ENCODE measurements at regions not wholly inside any gene's neighbourhood (a gene's known extent, or its start where the extent isn't known, plus 50 kb on each side); places are given as distances from the start of the nearest gene placed in this dataset.

GRCh38 chr13:73477441-73477840 is 418.6 kb downstream of the KLF5 start:
- intact Hi-C loops (cut with micrococcal nuclease; ENCODE audit: unreplicated experiment), result no loop called here
- ChIA-PET CTCF (ENCODE audit: unreplicated experiment) (no interaction called here), POLR2A (interaction anchor here (0.5 to 0.6 kb wide), 2 partner anchors 48 to 207 kb away, joined by 3 read pairs; no protein-coding TSS in a partner anchor)
- no peak overlapping the region for H3K4me2 ChIP-seq (ENCODE audit: low read length)
- no peaks in the 10 kb centered on the region for H3K36me3 ChIP-seq (ENCODE audit: insufficient read depth, low read length)
- H3K4me1 ChIP-seq (ENCODE audit: insufficient read depth, low read length, poor library complexity, severe bottlenecking), result no peaks in the 10 kb centered on the region
- TF ChIP-seq, protein P1, sequence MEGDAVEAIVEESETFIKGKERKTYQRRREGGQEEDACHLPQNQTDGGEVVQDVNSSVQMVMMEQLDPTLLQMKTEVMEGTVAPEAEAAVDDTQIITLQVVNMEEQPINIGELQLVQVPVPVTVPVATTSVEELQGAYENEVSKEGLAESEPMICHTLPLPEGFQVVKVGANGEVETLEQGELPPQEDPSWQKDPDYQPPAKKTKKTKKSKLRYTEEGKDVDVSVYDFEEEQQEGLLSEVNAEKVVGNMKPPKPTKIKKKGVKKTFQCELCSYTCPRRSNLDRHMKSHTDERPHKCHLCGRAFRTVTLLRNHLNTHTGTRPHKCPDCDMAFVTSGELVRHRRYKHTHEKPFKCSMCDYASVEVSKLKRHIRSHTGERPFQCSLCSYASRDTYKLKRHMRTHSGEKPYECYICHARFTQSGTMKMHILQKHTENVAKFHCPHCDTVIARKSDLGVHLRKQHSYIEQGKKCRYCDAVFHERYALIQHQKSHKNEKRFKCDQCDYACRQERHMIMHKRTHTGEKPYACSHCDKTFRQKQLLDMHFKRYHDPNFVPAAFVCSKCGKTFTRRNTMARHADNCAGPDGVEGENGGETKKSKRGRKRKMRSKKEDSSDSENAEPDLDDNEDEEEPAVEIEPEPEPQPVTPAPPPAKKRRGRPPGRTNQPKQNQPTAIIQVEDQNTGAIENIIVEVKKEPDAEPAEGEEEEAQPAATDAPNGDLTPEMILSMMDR (conservative IDR thresholded peaks at IDR 0.05; ENCODE audit: low read length), result no peak
- no peak for TF ChIP-seq EZH2phosphoT487 (IDR thresholded peaks at IDR 0.05; ENCODE audit: borderline replicate concordance, low read depth, low read length)
- no peak overlapping the region for H3K4me3 ChIP-seq (ENCODE audit: low read depth, low read length, poor library complexity, severe bottlenecking)
- no peak for DNase-seq (ENCODE audit: low spot score)
- H3K9me3 ChIP-seq (ENCODE audit: low read length), result no peaks in the 10 kb centered on the region
- H3K27ac ChIP-seq (ENCODE audit: low read depth, low read length, poor library complexity, severe bottlenecking), result no peak overlapping the region
- H2AFZ ChIP-seq (ENCODE audit: low read length), result no peak overlapping the region
- no peaks in the 10 kb centered on the region for H3K9me2 ChIP-seq (ENCODE audit: insufficient read depth, low read length)
- H3K79me2 ChIP-seq (ENCODE audit: insufficient read depth, low read depth, low read length), result no peaks in the 10 kb centered on the region
- no TSS peak for BruUV-seq (replicated peaks)
- H4K20me1 ChIP-seq (ENCODE audit: insufficient read depth, low read length), result no peaks in the 10 kb centered on the region

- Histone ChIP-seq H3K27ac (ENCODE audit: low read depth, low read length, poor library complexity, severe bottlenecking) (no peak overlapping the region), H2AFZ (ENCODE audit: low read length) (no peak overlapping the region), H3K79me2 (ENCODE audit: insufficient read depth, low read depth, low read length) (no peaks in the 10 kb centered on the region), H4K20me1 (ENCODE audit: insufficient read depth, low read length) (no peaks in the 10 kb centered on the region), H3K9me3 (ENCODE audit: low read length) (no peaks in the 10 kb centered on the region), H3K9me2 (ENCODE audit: insufficient read depth, low read length) (no peaks in the 10 kb centered on the region), H3K36me3 (ENCODE audit: insufficient read depth, low read length) (no peaks in the 10 kb centered on the region), H3K4me1 (ENCODE audit: insufficient read depth, low read length, poor library complexity, severe bottlenecking) (no peaks in the 10 kb centered on the region), H3K4me2 (ENCODE audit: low read length) (no peak overlapping the region), H3K4me3 (ENCODE audit: low read depth, low read length, poor library complexity, severe bottlenecking) (no peak overlapping the region)
- ChIA-PET CTCF (ENCODE audit: unreplicated experiment) (no interaction called here), POLR2A (no interaction called here)
- TF ChIP-seq, protein P1 (conservative IDR thresholded peaks at IDR 0.05; ENCODE audit: low read length), result no peak
- no peak for TF ChIP-seq EZH2phosphoT487 (IDR thresholded peaks at IDR 0.05; ENCODE audit: borderline replicate concordance, low read depth, low read length)
- DNase-seq (ENCODE audit: low spot score), result no peak
- intact Hi-C loops (cut with micrococcal nuclease; ENCODE audit: unreplicated experiment), result no loop called here
- no TSS peak for BruUV-seq (replicated peaks)
These were observed 414.2 kb downstream of the KLF5 start for GRCh38 chr13:73473016-73473415.

- Histone ChIP-seq H3K27ac (ENCODE audit: low read depth, low read length, poor library complexity, severe bottlenecking) (no peak overlapping the region), H3K4me1 (ENCODE audit: insufficient read depth, low read length, poor library complexity, severe bottlenecking) (no peaks in the 10 kb centered on the region), H4K20me1 (ENCODE audit: insufficient read depth, low read length) (no peaks in the 10 kb centered on the region), H2AFZ (ENCODE audit: low read length) (no peak overlapping the region), H3K4me2 (ENCODE audit: low read length) (no peak overlapping the region), H3K36me3 (ENCODE audit: insufficient read depth, low read length) (no peaks in the 10 kb centered on the region), H3K4me3 (ENCODE audit: low read depth, low read length, poor library complexity, severe bottlenecking) (no peak overlapping the region), H3K9me2 (ENCODE audit: insufficient read depth, low read length) (no peaks in the 10 kb centered on the region), H3K9me3 (ENCODE audit: low read length) (no peaks in the 10 kb centered on the region), H3K79me2 (ENCODE audit: insufficient read depth, low read depth, low read length) (no peaks in the 10 kb centered on the region)
- ChIA-PET CTCF (ENCODE audit: unreplicated experiment) (interaction anchor here (0.6 kb wide), 1 partner anchor 372 kb away, joined by 6 read pairs; no protein-coding TSS in a partner anchor), POLR2A (no interaction called here)
- intact Hi-C loops (cut with micrococcal nuclease; ENCODE audit: unreplicated experiment), result no loop called here
- BruUV-seq (replicated peaks), result no TSS peak
- TF ChIP-seq, protein P1 (conservative IDR thresholded peaks at IDR 0.05; ENCODE audit: low read length), result no peak
- no peak for TF ChIP-seq EZH2phosphoT487 (IDR thresholded peaks at IDR 0.05; ENCODE audit: borderline replicate concordance, low read depth, low read length)
- DNase-seq (ENCODE audit: low spot score), result no peak
These were observed 408.3 kb downstream of the KLF5 start for GRCh38 chr13:73467125-73467524.
